IPS-20b (cell line): ENCODE measurements at regions not wholly inside any gene's neighbourhood (a gene's known extent, or its start where the extent isn't known, plus 50 kb on each side); places are given as distances from the start of the nearest gene placed in this dataset.

Experiments
- H3K27ac ChIP-seq: one replicate; pipeline ENCODE4 v1.5.1; 2013; ENCODE audit warnings: low read length
- H3K27me3 ChIP-seq: 2 replicates; pipeline ENCODE4 v1.6.1; 2013; ENCODE audit warnings: mild to moderate bottlenecking, low read length, inconsistent platforms; ENCODE audit not compliant: insufficient read depth
- H3K36me3 ChIP-seq: 2 replicates; pipeline ENCODE4 v1.6.1; 2013; ENCODE audit warnings: low read depth, mild to moderate bottlenecking, inconsistent platforms, low read length, moderate library complexity; ENCODE audit not compliant: insufficient read depth
- H3K4me1 ChIP-seq: 2 replicates; pipeline ENCODE4 v1.6.1; 2013; ENCODE audit warnings: mild to moderate bottlenecking, control low read depth, inconsistent platforms, low read length, moderate library complexity; ENCODE audit not compliant: insufficient read depth
- H3K4me3 ChIP-seq: 2 replicates; pipeline ENCODE4 v1.5.1; 2013; ENCODE audit warnings: mild to moderate bottlenecking, low read length, inconsistent platforms
- H3K9ac ChIP-seq: 2 replicates; pipeline ENCODE4 v1.6.1; 2013; ENCODE audit warnings: low read depth, mild to moderate bottlenecking, inconsistent platforms, low read length, moderate library complexity
- H3K9me3 ChIP-seq: 2 replicates; pipeline ENCODE4 v1.6.1; 2013; ENCODE audit warnings: mild to moderate bottlenecking, low read depth, low read length, inconsistent platforms; ENCODE audit not compliant: insufficient read depth

- H3K9ac ChIP-seq = no peak overlapping the region
- H3K36me3 ChIP-seq = no peaks in the 10 kb centered on the region
- H3K27ac ChIP-seq = no peak overlapping the region
- no peaks in the 10 kb centered on the region for H3K9me3 ChIP-seq
- H3K4me1 ChIP-seq = peaks cover 19% of the 10 kb centered on the region; the same call in 1 of the 2 replicates
- no peak overlapping the region for H3K4me3 ChIP-seq
- no peaks in the 10 kb centered on the region for H3K27me3 ChIP-seq
Observed at GRCh38 chr5:7075470-7075869, 320.5 kb upstream of the ADCY2 start.

- H3K27ac ChIP-seq = no peak overlapping the region
- H3K9ac ChIP-seq = no peak overlapping the region
- no peak overlapping the region for H3K4me3 ChIP-seq
- H3K4me1 ChIP-seq = peaks cover 19% of the 10 kb centered on the region; the same call in 1 of the 2 replicates
- H3K27me3 ChIP-seq = no peaks in the 10 kb centered on the region
- no peaks in the 10 kb centered on the region for H3K36me3 ChIP-seq
- H3K9me3 ChIP-seq = no peaks in the 10 kb centered on the region
Observed at GRCh38 chr5:7078101-7078500, 317.8 kb upstream of the ADCY2 start.

- Histone ChIP-seq H3K27ac (no peak overlapping the region), H3K36me3 (no peaks in the 10 kb centered on the region), H3K9ac (no peak overlapping the region), H3K4me3 (no peak overlapping the region), H3K27me3 (no peaks in the 10 kb centered on the region), H3K4me1 (peaks cover 19% of the 10 kb centered on the region; the same call in 1 of the 2 replicates), H3K9me3 (no peaks in the 10 kb centered on the region)
Observed at GRCh38 chr5:7078901-7079300, 317.0 kb upstream of the ADCY2 start.

GRCh38 chr5:7080501-7080900 is 315.4 kb upstream of the ADCY2 start:
- H3K4me3 ChIP-seq = no peak overlapping the region
- peaks cover 13% of the 10 kb centered on the region; the same call in 1 of the 2 replicates for H3K4me1 ChIP-seq
- no peak overlapping the region for H3K9ac ChIP-seq
- H3K27me3 ChIP-seq = no peaks in the 10 kb centered on the region
- H3K36me3 ChIP-seq = no peaks in the 10 kb centered on the region
- no peaks in the 10 kb centered on the region for H3K9me3 ChIP-seq
- H3K27ac ChIP-seq = no peak overlapping the region

GRCh38 chr5:7087719-7088297 is 308.1 kb upstream of the ADCY2 start:
- H3K4me1 ChIP-seq = 0 out of 2 replicates have a peak, but pooled peaks cover 2% of the 10 kb centered on the region
- no peak overlapping the region for H3K4me3 ChIP-seq
- H3K9me3 ChIP-seq = no peaks in the 10 kb centered on the region
- H3K36me3 ChIP-seq = no peaks in the 10 kb centered on the region
- no peaks in the 10 kb centered on the region for H3K27me3 ChIP-seq
- H3K27ac ChIP-seq = no peak overlapping the region
- H3K9ac ChIP-seq = no peak overlapping the region

GRCh38 chr5:7088849-7089248 is 307.1 kb upstream of the ADCY2 start:
- H3K4me1 ChIP-seq = 0 out of 2 replicates have a peak, but pooled peaks cover 2% of the 10 kb centered on the region
- H3K9ac ChIP-seq = no peak overlapping the region
- no peak overlapping the region for H3K4me3 ChIP-seq
- no peaks in the 10 kb centered on the region for H3K9me3 ChIP-seq
- H3K36me3 ChIP-seq = no peaks in the 10 kb centered on the region
- no peak overlapping the region for H3K27ac ChIP-seq
- no peaks in the 10 kb centered on the region for H3K27me3 ChIP-seq

- H3K4me3 ChIP-seq = no peak overlapping the region
- H3K27ac ChIP-seq = no peak overlapping the region
- H3K9ac ChIP-seq = no peak overlapping the region
- H3K9me3 ChIP-seq = no peaks in the 10 kb centered on the region
- H3K36me3 ChIP-seq = no peaks in the 10 kb centered on the region
- H3K27me3 ChIP-seq = no peaks in the 10 kb centered on the region
- no peaks in the 10 kb centered on the region for H3K4me1 ChIP-seq
Observed at GRCh38 chr5:7094626-7095025, 301.3 kb upstream of the ADCY2 start.

- no peak overlapping the region for H3K9ac ChIP-seq
Observed at GRCh38 chr5:7096294-7096693, 299.6 kb upstream of the ADCY2 start.

GRCh38 chr5:7105358-7105757 is 290.6 kb upstream of the ADCY2 start:
- no peaks in the 10 kb centered on the region for H3K27me3 ChIP-seq
- no peaks in the 10 kb centered on the region for H3K4me1 ChIP-seq
- no peak overlapping the region for H3K27ac ChIP-seq
- no peaks in the 10 kb centered on the region for H3K9me3 ChIP-seq
- no peaks in the 10 kb centered on the region for H3K36me3 ChIP-seq
- H3K4me3 ChIP-seq = no peak overlapping the region
- H3K9ac ChIP-seq = no peak overlapping the region

More at GRCh38 chr5:7096294-7096693, 299.6 kb upstream of the ADCY2 start:
- Histone ChIP-seq H3K27ac (no peak overlapping the region), H3K36me3 (no peaks in the 10 kb centered on the region), H3K9me3 (no peaks in the 10 kb centered on the region), H3K27me3 (no peaks in the 10 kb centered on the region), H3K4me3 (no peak overlapping the region), H3K4me1 (no peaks in the 10 kb centered on the region)

- no peak overlapping the region for H3K4me3 ChIP-seq
- H3K36me3 ChIP-seq = no peaks in the 10 kb centered on the region
- no peaks in the 10 kb centered on the region for H3K4me1 ChIP-seq
- no peak overlapping the region for H3K9ac ChIP-seq
- H3K9me3 ChIP-seq = no peaks in the 10 kb centered on the region; the same call in 1 of the 2 replicates
- H3K27me3 ChIP-seq = no peaks in the 10 kb centered on the region
- no peak overlapping the region for H3K27ac ChIP-seq
Observed at GRCh38 chr5:7117961-7118360, 278.0 kb upstream of the ADCY2 start.

GRCh38 chr5:7131680-7132079 is 264.3 kb upstream of the ADCY2 start:
- H3K4me1 ChIP-seq = no peaks in the 10 kb centered on the region
- H3K27me3 ChIP-seq = no peaks in the 10 kb centered on the region
- no peak overlapping the region for H3K4me3 ChIP-seq
- no peaks in the 10 kb centered on the region for H3K36me3 ChIP-seq
- H3K27ac ChIP-seq = no peak overlapping the region
- H3K9ac ChIP-seq = no peak overlapping the region
- no peaks in the 10 kb centered on the region for H3K9me3 ChIP-seq

- no peak overlapping the region for H3K4me3 ChIP-seq
- no peak overlapping the region for H3K9ac ChIP-seq
- H3K9me3 ChIP-seq = no peaks in the 10 kb centered on the region
- no peaks in the 10 kb centered on the region; the same call in 1 of the 2 replicates for H3K4me1 ChIP-seq
- no peaks in the 10 kb centered on the region for H3K36me3 ChIP-seq
- H3K27ac ChIP-seq = no peak overlapping the region
- H3K27me3 ChIP-seq = no peaks in the 10 kb centered on the region
Observed at GRCh38 chr5:7146886-7147285, 249.1 kb upstream of the ADCY2 start.
